Small intestine (tissue), 7 donors: ENCODE measurements at regions not wholly inside any gene's neighbourhood (a gene's known extent, or its start where the extent isn't known, plus 50 kb on each side); places are given as distances from the start of the nearest gene placed in this dataset.

Source experiments
- DNase-seq, 2 donors: peaks; one replicate each; pipeline versions ENCODE4 v3.0.0 to v3.0.0-alpha.2; 2013
- FAIRE-seq: peaks from 2 replicates; lab custom pipeline; 2012; peaks lifted over from hg19 to GRCh38; lab: Jason Lieb, UNC
- H3K27ac ChIP-seq, 3 donors: one replicate each; pipeline ENCODE4 v1.5.1; 2013; ENCODE audit warnings: low read length in 2 of 3, mild to moderate bottlenecking in 2 of 3, control low read depth in 1 of 3, inconsistent platforms in 1 of 3, low read depth in 1 of 3, moderate library complexity in 1 of 3
- H3K27me3 ChIP-seq, 3 donors: one replicate each; pipeline ENCODE4 v1.6.1; 2013; ENCODE audit warnings: low read length in 3 of 3, inconsistent platforms in 1 of 3; ENCODE audit not compliant: control insufficient read depth in 3 of 3, insufficient read depth in 3 of 3
- H3K36me3 ChIP-seq, 3 donors: one replicate each; pipeline ENCODE4 v1.6.1; 2013; ENCODE audit warnings: low read length in 3 of 3, inconsistent platforms in 1 of 3, low read depth in 1 of 3, mild to moderate bottlenecking in 1 of 3, moderate library complexity in 1 of 3; ENCODE audit not compliant: control insufficient read depth in 3 of 3, insufficient read depth in 2 of 3
- H3K4me1 ChIP-seq, 3 donors: one replicate each; pipeline ENCODE4 v1.6.1; 2013; ENCODE audit warnings: low read length in 2 of 3, inconsistent platforms in 1 of 3, low read depth in 1 of 3, mild to moderate bottlenecking in 1 of 3, moderate library complexity in 1 of 3; ENCODE audit not compliant: control insufficient read depth in 3 of 3, insufficient read depth in 2 of 3
- H3K4me3 ChIP-seq, 3 donors: one replicate each; pipeline ENCODE4 v1.5.1; 2013; ENCODE audit warnings: low read length in 3 of 3, control low read depth in 1 of 3, inconsistent platforms in 1 of 3, low read depth in 1 of 3, mild to moderate bottlenecking in 1 of 3, moderate library complexity in 1 of 3
- H3K9me3 ChIP-seq, 2 donors: one replicate each; pipeline ENCODE4 v1.6.1; 2013; ENCODE audit warnings: low read depth in 1 of 2, low read length in 1 of 2; ENCODE audit not compliant: control insufficient read depth in 2 of 2, insufficient read depth in 1 of 2
- WGBS, 3 donors: extraction: QIAGEN DNeasy Blood & Tissue Kit; methylation state at CpG; one replicate each; pipeline ENCODE4 v1.1.7; 2013; 5-methylcytosine and 5-hydroxymethylcytosine counted together
- donor health status: healthy with polysubstance abuse.
- donor health status: control.
- donor health status: control.
- donor health status: Bipolar disorder and iron deficiency.
- donor health status: healthy.

- FAIRE-seq (no peak), DNase-seq (no peak)
- H3K27me3 ChIP-seq, result peaks cover 0 to 34% (median 3%) of the 10 kb centered on the region in 3 donors
These were observed 198.7 kb downstream of the RBFOX3 start for GRCh38 chr17:79412110-79412509.

GRCh38 chr17:79411419-79411818 is 199.4 kb downstream of the RBFOX3 start:
- Histone ChIP-seq H3K4me1 (no peaks in the 10 kb centered on the region), H3K27ac (no peak overlapping the region), H3K36me3 (no peaks in the 10 kb centered on the region), H3K9me3 (no peaks in the 10 kb centered on the region), H3K4me3 (no peak overlapping the region), H3K27me3 (peaks cover 0 to 41% (median 3%) of the 10 kb centered on the region in 3 donors)
- FAIRE-seq (no peak), DNase-seq (no peak)
- WGBS, 3 donors, result 53 to 75% (median 69%) methylated on average over 8 of the region's 8 CpGs

More at GRCh38 chr17:79412110-79412509, 198.7 kb downstream of the RBFOX3 start:
- 82 to 89% (median 87%) methylated on average over 3 of the region's 3 CpGs for WGBS, 3 donors
- H3K9me3 ChIP-seq, result no peaks in the 10 kb centered on the region
- no peak overlapping the region for H3K27ac ChIP-seq
- H3K4me1 ChIP-seq, result no peaks in the 10 kb centered on the region
- H3K4me3 ChIP-seq, result no peak overlapping the region
- H3K36me3 ChIP-seq, result no peaks in the 10 kb centered on the region

- Histone ChIP-seq H3K4me1 (no peaks in the 10 kb centered on the region), H3K9me3 (peaks cover 0 to 4% of the 10 kb centered on the region in 2 donors), H3K27me3 (peaks cover 0 to 48% (median 6%) of the 10 kb centered on the region in 3 donors), H3K36me3 (no peaks in the 10 kb centered on the region), H3K4me3 (no peak overlapping the region), H3K27ac (no peak overlapping the region)
- FAIRE-seq, result no peak
- WGBS, 3 donors, result 48 to 73% (median 64%) methylated on average over 9 of the region's 9 CpGs
- DNase-seq, result no peak
These were observed 200.2 kb downstream of the RBFOX3 start for GRCh38 chr17:79410681-79411080.

- WGBS, 3 donors, result 49 to 57% (median 49%) methylated on average over 11 of the region's 11 CpGs
- FAIRE-seq, result no peak
- H3K4me3 ChIP-seq, result no peak overlapping the region
- no peak for DNase-seq
- no peak overlapping the region for H3K27ac ChIP-seq
- H3K9me3 ChIP-seq, result peaks cover 0 to 4% of the 10 kb centered on the region in 2 donors
- H3K4me1 ChIP-seq, result no peaks in the 10 kb centered on the region
- no peaks in the 10 kb centered on the region for H3K36me3 ChIP-seq
- H3K27me3 ChIP-seq, result peaks cover 0 to 38% (median 9%) of the 10 kb centered on the region in 3 donors
These were observed 202.6 kb downstream of the RBFOX3 start for GRCh38 chr17:79408251-79408650.

- peaks cover 0 to 4% of the 10 kb centered on the region in 2 donors for H3K9me3 ChIP-seq
- H3K36me3 ChIP-seq, result no peaks in the 10 kb centered on the region
- WGBS, 3 donors, result 32 to 46% (median 40%) methylated on average over 8 of the region's 8 CpGs
- no peak overlapping the region for H3K27ac ChIP-seq
- no peak for FAIRE-seq
- H3K4me1 ChIP-seq, result no peaks in the 10 kb centered on the region
- H3K27me3 ChIP-seq, result peaks cover 0 to 42% (median 13%) of the 10 kb centered on the region in 3 donors
- no peak for DNase-seq
- no peak overlapping the region for H3K4me3 ChIP-seq
These were observed 203.5 kb downstream of the RBFOX3 start for GRCh38 chr17:79407385-79407784.

- WGBS, 3 donors, result 46% methylated on average over 16 of the region's 16 CpGs
- no peaks in the 10 kb centered on the region for H3K36me3 ChIP-seq
- no peak overlapping the region for H3K4me3 ChIP-seq
- FAIRE-seq (no peak), DNase-seq (no peak)
- H3K9me3 ChIP-seq, result peaks cover 0 to 4% of the 10 kb centered on the region in 2 donors
- peaks cover 0 to under 1% (median 0%) of the 10 kb centered on the region in 3 donors for H3K4me1 ChIP-seq
- H3K27me3 ChIP-seq, result peaks cover 0 to 52% (median 14%) of the 10 kb centered on the region in 3 donors
- H3K27ac ChIP-seq, result no peak overlapping the region
These were observed 204.5 kb downstream of the RBFOX3 start for GRCh38 chr17:79406316-79406715.

GRCh38 chr17:79405823-79406222 is 205.0 kb downstream of the RBFOX3 start:
- H3K27ac ChIP-seq, result no peak overlapping the region
- FAIRE-seq, result no peak
- H3K9me3 ChIP-seq, result peaks cover 0 to 4% of the 10 kb centered on the region in 2 donors
- H3K4me3 ChIP-seq, result no peak overlapping the region
- peaks cover 0 to 54% (median 14%) of the 10 kb centered on the region in 3 donors for H3K27me3 ChIP-seq
- H3K36me3 ChIP-seq, result no peaks in the 10 kb centered on the region
- WGBS, 3 donors, result 72 to 79% (median 79%) methylated on average over 1 of the region's 1 CpG
- peaks cover 0 to 4% (median 2%) of the 10 kb centered on the region in 3 donors for H3K4me1 ChIP-seq
- no peak for DNase-seq

GRCh38 chr17:79404136-79404911 is 206.5 kb downstream of the RBFOX3 start:
- Histone ChIP-seq H3K4me3 (no peak overlapping the region), H3K27me3 (peaks cover 0 to 68% (median 21%) of the 10 kb centered on the region in 3 donors), H3K4me1 (peaks cover 0 to 6% (median 3%) of the 10 kb centered on the region in 3 donors), H3K36me3 (no peaks in the 10 kb centered on the region), H3K9me3 (peaks cover 0 to 4% of the 10 kb centered on the region in 2 donors), H3K27ac (no peak overlapping the region)
- DNase-seq, result no peak
- no peak for FAIRE-seq
- 82 to 84% (median 84%) methylated on average over 15 to 16 of the region's 16 CpGs for WGBS, 3 donors
